HG03135 (cell line): ENCODE measurements at regions not wholly inside any gene's neighbourhood (a gene's known extent, or its start where the extent isn't known, plus 50 kb on each side); places are given as distances from the start of the nearest gene placed in this dataset.

Source experiments
- ATAC-seq: cut with Tn5 transposase; IDR thresholded peaks from one replicate; pipeline ENCODE4 v1.9.1; 2021; ENCODE audit warnings: mild to moderate bottlenecking, moderate library complexity; ENCODE audit not compliant: unreplicated experiment

DNA sequence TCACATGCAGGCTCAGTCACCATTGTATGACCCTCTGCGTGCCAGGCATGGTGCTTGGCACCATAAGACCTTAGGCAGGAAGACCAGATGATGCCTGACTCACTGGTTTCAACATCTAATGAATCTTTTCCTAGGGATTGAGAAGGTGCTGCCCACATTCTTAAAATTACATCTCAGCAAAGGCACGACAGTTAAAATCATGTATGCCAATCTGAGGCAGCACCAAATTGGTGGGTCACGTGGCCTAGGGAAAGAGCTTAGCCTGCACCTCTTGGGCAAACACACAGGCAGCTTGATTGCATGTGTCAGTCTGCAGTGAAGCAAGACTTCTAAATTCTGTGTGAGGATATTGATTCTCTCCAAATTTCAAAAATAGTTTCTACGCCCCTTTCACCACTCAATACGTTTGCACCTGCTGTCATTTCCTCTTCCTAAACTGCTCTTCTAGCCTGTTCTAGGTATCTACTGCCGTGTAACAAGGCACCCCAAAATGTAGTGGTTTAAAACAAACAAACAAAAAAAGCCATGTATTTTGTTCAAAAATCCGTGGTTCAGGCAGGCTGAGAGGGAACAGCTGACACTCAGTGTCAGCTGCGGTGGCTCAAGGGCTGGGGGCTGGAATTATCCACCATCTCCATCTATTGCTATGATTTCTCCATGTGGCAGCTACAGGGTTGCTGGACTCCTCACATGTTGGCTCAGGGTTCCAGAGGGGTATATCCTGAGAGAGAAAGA, 160.2 kb upstream of the FGGY start:
- no peak for ATAC-seq

DNA sequence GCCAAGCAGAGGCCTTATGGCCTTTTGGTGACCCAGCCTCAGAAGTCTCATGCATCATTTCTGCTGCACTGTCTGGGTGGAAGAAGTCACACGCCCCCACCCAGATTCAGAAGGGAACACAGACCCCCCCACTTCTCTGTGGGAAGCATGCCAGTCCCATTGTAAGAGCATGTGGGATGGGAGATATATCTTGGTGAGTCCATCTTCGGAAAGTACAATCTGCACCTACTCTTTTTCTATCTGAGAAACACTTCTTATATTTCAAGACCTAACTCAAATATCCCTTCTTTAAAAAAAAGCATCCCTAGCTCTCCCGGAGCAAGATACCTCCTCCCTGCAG, 159.6 kb upstream of the FGGY start:
- no peak for ATAC-seq

DNA sequence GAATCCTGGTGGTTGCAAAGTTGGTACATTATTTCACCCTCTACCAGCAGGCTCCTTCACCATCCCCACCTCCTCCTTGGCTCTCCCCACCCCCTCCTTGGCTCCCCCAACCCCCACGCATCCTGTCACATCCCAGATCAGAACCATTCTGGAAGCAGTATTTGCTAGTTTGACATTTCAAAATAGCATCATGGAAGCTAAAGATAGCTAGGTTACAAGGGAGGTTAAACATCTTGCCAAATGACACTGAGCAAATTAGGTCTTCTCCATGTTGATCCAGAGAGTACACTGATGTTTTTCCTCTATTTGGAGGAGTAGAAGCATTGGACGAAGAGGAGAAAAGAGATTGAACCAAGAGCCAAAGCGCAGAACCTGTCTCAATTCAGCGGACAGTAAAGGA, 158.9 kb upstream of the FGGY start:
- no peak for ATAC-seq

DNA sequence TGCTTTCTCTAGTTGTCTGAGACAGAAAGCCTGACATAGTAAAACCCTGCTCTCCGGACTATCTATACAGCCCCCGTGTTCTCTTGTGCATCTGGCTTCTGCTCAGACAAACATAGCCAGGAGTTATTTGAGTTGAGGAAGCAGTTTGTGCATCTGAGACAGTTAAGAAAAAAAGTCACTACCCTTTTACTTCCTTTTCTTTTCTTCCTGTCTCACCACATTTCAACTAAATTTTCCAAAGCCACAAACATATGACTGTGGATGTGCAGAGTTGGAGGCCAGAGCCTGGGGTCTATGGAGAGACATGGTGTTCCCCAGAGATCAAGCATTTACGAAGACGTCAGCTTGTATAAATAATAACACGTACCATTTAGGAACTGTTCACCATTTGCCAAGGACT, 158.5 kb upstream of the FGGY start:
- ATAC-seq: no peak

DNA sequence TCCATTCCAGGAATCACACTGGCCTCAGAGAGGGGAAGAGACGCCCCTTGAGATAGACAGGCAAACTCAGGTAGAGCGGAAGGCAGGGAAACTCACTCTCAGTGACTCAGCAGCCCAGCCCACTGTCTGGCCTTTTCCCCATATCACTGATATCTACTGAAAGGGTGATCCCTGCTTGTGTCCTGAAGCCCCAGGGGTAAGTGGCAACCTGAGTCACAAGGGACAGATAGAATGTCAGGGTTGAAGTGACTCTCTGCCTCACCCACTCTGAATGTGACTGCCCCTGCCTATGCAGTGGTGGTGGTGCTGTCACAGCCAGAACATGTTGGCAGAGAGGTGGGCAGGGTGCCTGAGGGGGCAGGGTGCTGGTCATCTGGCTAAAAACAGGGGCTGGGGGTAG, 157.5 kb upstream of the FGGY start:
- ATAC-seq: no peak

DNA sequence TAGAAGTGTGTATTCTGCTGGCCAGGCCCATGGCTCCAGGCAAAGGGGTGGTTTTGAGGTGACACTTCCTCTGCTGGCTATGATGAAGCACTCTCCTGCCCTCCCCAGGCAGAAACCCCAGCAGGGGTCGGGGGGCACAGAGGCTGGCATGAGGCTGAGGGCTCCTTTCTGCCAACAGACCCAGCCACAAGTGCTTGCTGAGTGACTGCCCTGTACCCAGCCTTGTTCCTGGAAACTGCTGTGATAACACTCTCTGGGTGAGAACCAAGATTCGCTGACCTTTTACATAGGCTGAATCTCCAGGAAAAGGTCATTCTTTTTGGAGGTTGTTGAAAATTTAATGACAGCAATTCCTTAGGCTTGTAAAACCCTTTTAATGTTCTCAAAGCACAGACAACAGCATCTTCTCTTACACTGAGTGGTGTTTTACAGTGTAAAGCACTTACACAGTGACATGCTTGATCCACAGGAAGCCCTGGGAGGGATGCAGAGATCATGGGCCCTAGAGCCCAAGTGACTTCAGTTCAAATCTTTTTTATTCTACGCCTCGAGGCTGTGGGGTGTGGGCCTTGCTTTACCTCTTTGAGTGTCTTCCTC, 155.5 kb upstream of the FGGY start:
- ATAC-seq: no peak

DNA sequence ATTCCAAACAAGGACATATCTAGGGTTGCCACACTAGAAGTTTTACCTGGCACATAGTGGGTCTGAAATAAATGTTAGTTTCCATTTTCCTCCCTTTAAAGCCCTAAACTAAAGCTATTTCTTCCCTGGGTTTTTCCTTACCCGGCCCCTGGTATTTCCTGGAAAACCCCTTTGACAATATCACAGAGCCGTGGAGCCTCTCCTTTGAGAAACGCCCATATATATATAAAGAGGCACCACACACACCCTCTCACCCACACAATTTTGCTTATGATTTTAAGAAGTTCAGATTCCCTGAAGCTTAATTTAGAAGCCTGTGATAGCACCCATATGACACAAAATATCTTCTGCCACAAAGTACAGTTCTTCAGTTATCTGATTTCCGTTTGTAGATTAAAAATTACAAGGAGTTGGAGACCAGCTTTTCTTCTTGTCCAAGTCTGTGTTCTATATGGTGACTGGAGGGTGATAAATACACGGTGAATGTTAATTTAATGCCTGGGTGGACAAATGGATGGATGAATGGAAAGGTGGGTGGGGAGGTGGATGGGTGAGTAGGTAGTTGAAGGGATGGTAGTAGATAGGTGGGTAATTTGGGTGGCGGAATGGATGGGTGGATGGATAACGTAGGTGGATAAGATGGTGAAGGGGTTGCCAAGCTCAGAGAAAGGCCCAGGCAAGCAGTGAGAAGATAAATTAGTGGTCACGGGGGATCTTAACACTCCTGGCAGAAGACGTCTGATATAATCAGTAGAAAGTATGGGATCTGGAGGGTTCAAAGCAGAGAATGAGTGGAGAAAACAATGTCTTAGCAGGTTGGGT, 154.4 kb upstream of the FGGY start:
- ATAC-seq: no peak

DNA sequence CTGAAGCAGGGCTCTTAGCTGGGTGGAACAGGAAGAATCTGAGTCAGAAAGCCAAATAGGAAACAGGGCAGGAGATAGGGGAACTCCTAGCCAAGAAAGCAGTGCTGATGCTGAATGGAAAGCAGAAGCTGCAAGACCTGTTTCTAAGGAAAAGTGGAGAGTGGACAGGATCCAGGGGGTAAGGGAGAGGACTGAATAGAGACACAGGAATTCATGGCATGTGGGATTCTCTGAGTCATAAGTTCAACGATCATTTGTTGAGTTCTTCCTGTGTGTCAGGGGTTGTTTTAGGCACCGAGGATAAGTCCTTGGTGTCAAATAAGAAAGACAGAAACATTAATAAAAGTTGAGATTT, 153.8 kb upstream of the FGGY start:
- ATAC-seq: no peak

DNA sequence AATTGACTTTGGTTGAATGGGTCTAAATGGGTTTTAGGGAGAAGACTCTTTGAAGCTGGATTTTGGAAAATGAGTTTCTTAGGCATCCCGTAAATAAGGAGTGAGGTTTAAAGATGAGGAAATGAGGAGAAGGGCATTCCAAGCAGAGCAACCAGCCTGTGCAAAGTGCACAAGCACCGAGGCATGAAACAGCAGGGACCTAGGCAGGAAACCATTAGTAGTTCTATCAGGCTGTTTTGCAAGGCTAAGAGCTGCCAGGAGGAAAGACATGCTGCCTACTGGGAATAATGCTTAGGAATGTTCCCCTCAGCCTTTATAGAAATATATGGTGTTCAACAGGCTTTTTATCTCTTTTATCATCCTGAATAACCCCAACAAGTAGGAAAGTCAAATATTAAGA, 153.1 kb upstream of the FGGY start:
- no peak for ATAC-seq

DNA sequence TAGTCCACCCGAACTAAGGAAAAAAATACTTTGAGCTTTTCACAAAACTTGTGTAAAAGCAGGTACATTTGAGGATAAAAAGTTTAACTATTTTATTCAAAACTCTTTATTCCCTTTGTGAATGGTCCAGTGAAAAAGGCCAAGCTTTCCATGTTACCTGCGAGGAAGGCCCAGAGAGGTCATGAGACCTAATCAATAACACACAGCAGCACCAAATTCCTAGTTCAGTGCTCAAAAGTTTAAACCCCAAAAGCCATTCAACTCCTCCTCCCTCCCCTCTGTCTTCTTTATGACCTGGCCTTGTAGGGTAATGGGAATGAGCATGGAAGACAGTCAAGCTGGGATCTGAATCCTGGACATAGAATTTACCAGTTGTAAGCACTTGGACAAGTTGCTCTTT, 151.9 kb upstream of the FGGY start:
- ATAC-seq: no peak

DNA sequence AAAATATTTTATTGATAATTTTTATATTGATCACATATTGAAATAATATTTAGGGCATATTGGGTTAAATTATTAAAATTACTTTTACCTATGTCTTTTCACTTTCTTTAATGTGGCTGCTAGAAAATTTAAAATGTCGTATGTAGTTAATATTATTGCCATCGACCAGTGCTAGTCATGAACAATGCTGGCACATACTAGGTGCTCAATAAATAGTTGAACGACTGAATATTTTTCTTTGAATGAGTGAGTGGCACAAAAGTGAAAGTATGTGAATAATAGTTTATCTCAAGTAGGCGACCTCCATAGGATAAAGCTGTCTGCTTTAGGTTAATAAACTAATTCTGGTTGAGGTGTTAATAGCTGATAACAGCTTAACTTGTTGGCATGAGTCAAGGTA, 150.8 kb upstream of the FGGY start:
- ATAC-seq: no peak

DNA sequence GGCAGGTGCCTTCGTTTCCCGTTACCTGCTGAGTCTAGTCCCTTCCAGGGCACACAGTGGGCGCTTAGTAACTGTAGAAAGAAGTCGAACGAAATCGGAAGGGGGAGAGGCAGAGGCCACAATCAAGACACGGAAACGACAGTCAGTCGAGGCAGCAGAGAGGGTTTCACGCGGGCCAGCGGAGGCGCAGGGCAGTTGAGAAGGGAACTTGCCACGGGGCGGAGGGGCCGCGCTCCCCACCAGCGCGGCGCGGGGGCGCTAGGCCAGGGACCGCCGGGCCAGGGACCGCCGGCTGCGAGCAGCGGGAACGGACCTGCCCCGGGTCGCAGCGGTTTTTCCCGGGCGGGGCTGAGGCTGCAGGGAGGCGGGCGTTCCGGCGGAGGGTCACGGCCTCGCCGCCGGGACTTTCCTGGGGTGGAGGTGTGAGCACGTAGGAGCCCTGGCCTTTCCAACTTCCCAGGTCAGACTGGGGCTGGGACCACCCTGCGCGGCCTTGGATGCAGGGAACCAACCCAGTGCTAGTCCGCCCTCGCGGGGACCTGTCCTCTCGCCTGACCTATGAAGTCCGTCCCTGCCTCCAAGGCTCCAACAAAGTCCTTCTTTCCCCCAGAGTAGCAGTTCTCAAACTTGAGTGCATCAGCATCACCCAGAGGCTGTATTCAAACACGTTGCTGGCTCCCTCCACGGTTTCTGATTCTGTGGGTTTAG, 150.1 kb upstream of the FGGY start:
- peak; percentile 58 for ATAC-seq

DNA sequence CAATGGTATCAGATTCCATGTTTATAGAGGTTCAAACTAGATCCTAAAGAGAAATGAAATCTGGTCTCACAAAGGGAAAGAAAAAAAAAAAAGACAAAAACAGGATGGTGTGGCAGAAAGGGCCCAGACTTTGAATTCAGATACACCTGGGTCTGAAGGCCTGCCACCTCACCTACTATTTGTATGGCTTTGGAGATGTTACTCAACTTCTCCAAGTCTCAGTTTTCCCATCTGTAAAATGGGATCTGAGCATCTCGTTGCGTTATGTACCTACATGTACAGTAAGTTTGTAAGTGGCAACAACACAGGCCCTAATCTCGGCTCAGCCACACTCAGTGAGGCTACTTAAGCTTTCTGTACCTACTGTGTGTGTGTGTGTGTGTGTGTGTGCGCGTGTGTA, 147.5 kb upstream of the FGGY start:
- no peak for ATAC-seq

DNA sequence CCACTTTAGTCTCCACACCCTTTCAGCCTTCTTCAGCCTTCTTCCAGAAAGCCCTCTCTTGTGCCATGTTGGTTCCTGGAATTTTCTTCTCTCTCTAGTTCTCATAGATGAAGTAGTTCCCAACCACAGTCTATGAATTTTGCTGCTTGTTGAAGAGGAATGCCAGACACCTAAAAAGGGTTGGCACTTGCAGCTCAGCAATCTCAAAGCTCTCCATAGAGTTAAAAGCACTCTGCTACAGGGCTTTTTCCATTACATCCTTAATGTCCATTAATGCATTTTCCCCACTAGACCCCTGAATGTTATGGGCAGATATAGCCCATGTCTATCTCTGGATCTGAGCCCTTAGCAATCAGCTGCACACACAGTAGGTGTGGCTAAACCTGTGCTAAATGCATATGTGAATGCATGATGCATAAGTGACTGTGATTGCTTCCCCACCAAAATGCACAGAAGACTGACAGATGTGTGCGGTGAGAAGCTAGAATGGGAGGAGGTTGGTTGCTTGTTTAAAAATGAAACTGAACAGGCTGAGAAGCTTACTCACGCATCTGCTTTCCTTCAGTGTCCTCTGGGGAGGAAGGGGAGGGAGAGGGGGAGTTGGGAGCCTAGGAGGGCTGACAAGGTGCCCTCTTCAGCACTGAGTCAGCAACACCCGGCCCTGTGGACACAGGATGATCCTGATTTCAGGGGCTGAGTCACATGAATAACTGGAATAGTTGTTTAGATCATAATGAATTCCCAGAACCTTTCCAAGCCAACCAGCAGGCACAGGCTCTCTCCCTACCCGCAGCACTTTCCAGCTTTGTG, 146.1 kb upstream of the FGGY start:
- peak; percentile 58 for ATAC-seq

DNA sequence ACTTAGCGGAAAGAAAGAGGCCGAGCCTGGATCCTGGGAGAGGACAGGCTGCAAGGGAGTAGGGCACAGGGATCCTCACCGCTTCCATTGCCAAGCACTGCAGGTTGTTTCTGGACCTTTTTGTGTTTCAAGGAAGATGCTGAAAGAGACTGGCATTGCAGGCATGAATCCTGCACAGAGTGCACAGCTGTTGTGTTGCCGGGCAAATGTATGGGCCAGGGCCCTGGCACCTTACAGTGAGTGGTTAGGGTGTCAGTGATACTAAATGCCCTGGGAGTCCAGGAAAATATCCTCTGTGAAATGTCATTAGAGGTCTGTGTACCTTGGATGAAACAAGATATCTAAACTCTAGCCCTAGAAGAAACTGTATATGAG, 145.5 kb upstream of the FGGY start:
- ATAC-seq: no peak

DNA sequence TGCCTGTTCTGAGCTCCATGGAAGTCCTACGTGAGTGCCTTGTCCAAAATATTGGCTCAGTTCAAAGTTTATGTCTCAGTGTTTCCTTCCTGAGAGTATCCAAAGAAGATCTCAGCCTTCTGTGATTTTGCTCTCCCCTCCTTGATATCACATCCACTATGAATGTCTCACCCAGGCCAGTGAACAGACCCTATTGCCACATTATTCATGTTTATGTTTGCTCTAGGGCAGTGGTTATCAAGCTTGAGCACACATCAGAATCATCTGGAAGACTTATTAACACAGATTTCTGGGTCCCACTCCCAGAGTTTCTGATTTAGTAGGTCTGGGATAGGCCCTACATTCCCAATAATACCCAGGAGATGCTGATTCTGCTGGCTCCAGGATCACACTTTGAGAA, 145.0 kb upstream of the FGGY start:
- ATAC-seq: no peak

DNA sequence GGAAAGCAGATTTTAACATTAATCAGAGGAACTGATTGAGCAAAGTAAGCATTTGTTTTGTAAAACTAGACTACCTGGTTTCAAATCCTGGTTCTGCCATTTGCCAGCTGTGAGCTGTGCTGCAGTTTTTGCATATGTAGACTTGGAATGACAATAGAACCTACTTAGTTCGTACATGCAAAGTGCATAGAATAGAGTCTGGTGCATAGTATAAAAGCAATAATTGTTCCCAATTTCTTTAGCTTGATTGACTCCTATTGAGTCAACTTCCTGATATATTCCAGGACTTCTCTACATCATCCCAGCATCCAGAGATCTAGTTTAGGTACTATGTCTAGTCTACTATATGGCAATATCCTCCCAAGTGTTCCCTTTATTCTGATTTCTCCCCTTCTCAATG, 144.4 kb upstream of the FGGY start:
- no peak for ATAC-seq

DNA sequence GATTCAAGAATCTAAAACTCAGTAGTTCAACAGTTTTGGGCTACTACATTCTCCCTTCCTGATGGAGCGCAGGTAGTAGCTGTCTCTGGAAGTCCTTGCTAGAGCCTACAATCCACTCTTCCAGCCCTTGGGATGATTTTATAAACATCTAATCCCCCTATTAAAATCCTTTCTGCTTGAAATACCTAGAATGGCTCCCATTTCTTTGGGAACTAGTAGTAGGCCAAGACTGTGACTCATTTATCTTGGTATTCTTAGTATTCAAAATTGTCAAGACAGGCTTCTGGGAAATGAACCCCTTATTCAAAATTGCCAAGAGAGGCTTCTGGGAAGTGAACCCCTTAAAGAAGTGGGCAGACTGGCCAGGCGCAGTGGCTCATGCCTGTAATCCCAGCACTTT, 142.5 kb upstream of the FGGY start:
- no peak for ATAC-seq

DNA sequence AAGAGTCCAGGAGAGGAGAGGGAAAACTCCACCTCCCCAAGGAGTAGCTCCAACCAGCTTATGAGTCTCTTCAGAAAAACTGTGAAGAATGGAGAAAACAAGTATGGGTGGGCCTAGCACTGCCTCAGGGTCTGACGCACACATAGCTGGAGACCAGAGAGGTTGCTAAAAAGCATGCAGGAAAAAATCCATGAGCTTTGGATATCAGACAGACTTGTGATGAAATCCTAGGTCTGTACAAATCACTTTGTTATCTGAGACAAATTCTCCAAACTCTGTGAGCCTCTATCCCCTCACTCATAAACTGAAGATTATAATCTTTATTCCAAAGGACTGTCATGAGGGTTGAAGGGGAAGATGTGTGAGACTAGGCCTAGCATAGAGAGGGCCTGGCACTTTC, 141.5 kb upstream of the FGGY start:
- no peak for ATAC-seq

DNA sequence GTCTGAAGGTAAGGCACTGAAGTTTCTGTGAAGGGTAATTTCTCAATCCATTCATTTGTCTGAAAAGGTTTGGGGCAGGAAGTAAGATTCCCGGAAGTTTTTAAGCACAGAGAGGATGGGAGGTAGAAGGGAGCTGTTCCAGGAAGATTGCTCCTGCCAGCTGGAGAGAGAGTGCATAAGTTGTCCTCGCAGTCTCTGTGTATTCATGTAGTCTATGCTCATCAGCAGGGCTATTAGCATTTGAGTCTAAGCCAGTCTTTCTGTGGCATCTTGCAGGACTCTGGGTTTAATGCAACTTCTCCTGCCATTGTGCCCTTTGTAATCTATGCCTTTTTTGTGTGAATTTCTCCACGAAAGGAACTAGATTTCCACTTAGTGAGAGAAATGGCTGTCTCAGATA, 140.8 kb upstream of the FGGY start:
- ATAC-seq: no peak
